ENCODE measurements at regions not wholly inside any gene's neighbourhood (a gene's known extent, or its start where the extent isn't known, plus 50 kb on each side); places are given as distances from the start of the nearest gene placed in this dataset.
A peak's percentile ranks its signal among the peaks of the same experiment; 100 is the strongest.
"Not testable (repeated sequence)": the region's sequence is repeated elsewhere in the genome, so short reads cannot be mapped to it uniquely, and the experiment has no call there.

GRCh38 chr4:20078644-20079043 is 173.1 kb upstream of the SLIT2 start:
- H3K27me3 Mint-ChIP-seq: no peaks in the 10 kb centered on the region
- intact Hi-C loops (cut with micrococcal nuclease): no loop called here
- no peak for DNase-seq
- no peaks in the 10 kb centered on the region for H3K36me3 Mint-ChIP-seq
- Histone ChIP-seq H3K27ac (ENCODE audit: low read depth, low read length) (no peak overlapping the region), H3K4me3 (ENCODE audit: low read length in 2 of 2) (no peak overlapping the region), H3K27me3 (ENCODE audit: insufficient read depth, low read length) (no peaks in the 10 kb centered on the region), H3K36me3 (ENCODE audit: insufficient read depth, low read length) (no peaks in the 10 kb centered on the region), H3K9me3 (ENCODE audit: control insufficient read depth in 1 of 2, low read length in 2 of 2) (no peaks in the 10 kb centered on the region), H3K4me1 (ENCODE audit: insufficient read depth, low read length) (no peaks in the 10 kb centered on the region)
- no peaks in the 10 kb centered on the region for H3K4me1 Mint-ChIP-seq
- peaks cover 0 to 13% (median 5%) of the 10 kb centered on the region in 8 donors for H3K9me3 Mint-ChIP-seq
- ChIA-PET POLR2A (ENCODE audit: partially characterized antibody) (no interaction called here), CTCF (ENCODE audit: partially characterized antibody) (no interaction called here)
- H3K27ac Mint-ChIP-seq: no peak overlapping the region
- H3K4me3 Mint-ChIP-seq: no peak overlapping the region

DNA sequence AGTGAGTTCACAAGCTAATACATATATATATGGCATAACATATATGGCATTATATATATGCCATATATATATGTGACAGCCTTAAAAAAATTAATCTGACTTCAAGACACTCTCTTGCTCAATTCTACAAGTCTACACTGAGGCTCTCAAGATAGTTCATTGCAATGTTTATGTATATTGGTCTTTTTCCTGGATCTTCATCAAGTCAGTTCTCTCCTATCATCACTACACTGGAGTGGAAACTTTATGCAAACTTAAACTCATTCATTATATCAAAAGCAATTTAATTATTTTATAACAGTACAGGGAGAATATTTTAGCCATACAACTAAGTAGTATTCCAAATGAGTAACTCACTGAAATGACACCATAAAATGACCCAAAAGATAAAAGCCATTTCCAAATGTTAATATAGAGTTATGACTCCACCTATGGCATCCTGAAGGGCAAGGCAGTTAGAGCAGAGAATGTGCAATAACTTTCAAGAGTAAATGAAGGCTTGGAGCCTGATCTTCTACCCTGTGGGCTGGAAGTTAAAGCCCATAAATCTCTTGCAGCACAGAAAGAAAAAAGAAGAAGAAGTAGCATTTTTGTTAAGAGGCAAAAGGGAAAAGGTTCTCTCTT is 176.3 kb upstream of the SLIT2 start:
- no peaks in the 10 kb centered on the region for H3K9me3 ChIP-seq (ENCODE audit: control insufficient read depth in 1 of 2, low read length in 2 of 2)
- Mint-ChIP-seq H3K4me3 (no peak overlapping the region), H3K9me3 (peaks cover 0 to 7% (median 3%) of the 10 kb centered on the region in 8 donors), H3K27ac (no peak overlapping the region), H3K27me3 (no peaks in the 10 kb centered on the region), H3K36me3 (no peaks in the 10 kb centered on the region), H3K4me1 (no peaks in the 10 kb centered on the region)
- POLR2A ChIA-PET (ENCODE audit: partially characterized antibody): no interaction called here
- DNase-seq: no peak
- intact Hi-C loops (cut with micrococcal nuclease): no loop called here
- H3K27me3 ChIP-seq (ENCODE audit: insufficient read depth, low read length): no peaks in the 10 kb centered on the region
- no peak overlapping the region for H3K27ac ChIP-seq (ENCODE audit: low read depth, low read length)
- H3K36me3 ChIP-seq (ENCODE audit: insufficient read depth, low read length): no peaks in the 10 kb centered on the region
- CTCF ChIA-PET (ENCODE audit: partially characterized antibody): no interaction called here
- H3K4me3 ChIP-seq (ENCODE audit: low read length in 2 of 2): no peak overlapping the region
- H3K4me1 ChIP-seq (ENCODE audit: insufficient read depth, low read length): no peaks in the 10 kb centered on the region

- no peaks in the 10 kb centered on the region for H3K36me3 ChIP-seq (ENCODE audit: insufficient read depth, low read length)
- no peak overlapping the region for H3K27ac ChIP-seq (ENCODE audit: low read depth, low read length)
- H3K27me3 Mint-ChIP-seq: no peaks in the 10 kb centered on the region
- no peak overlapping the region for H3K27ac Mint-ChIP-seq
- H3K4me3 Mint-ChIP-seq: no peak overlapping the region
- no peaks in the 10 kb centered on the region for H3K36me3 Mint-ChIP-seq
- ChIA-PET POLR2A (ENCODE audit: partially characterized antibody) (no interaction called here), CTCF (ENCODE audit: partially characterized antibody) (no interaction called here)
- H3K4me1 ChIP-seq (ENCODE audit: insufficient read depth, low read length): no peaks in the 10 kb centered on the region
- no peaks in the 10 kb centered on the region for H3K9me3 ChIP-seq (ENCODE audit: control insufficient read depth in 1 of 2, low read length in 2 of 2)
- no peak overlapping the region for H3K4me3 ChIP-seq (ENCODE audit: low read length in 2 of 2)
- H3K4me1 Mint-ChIP-seq: no peaks in the 10 kb centered on the region
- intact Hi-C loops (cut with micrococcal nuclease): no loop called here
- no peaks in the 10 kb centered on the region for H3K27me3 ChIP-seq (ENCODE audit: insufficient read depth, low read length)
- H3K9me3 Mint-ChIP-seq: peaks cover 2 to 7% (median 4%) of the 10 kb centered on the region in 8 donors
- no peak for DNase-seq
These were observed 177.3 kb upstream of the SLIT2 start for GRCh38 chr4:20074450-20074849.

GRCh38 chr4:20065952-20066351 is 185.8 kb upstream of the SLIT2 start:
- no peaks in the 10 kb centered on the region for H3K27me3 Mint-ChIP-seq
- ChIA-PET POLR2A (ENCODE audit: partially characterized antibody) (no interaction called here), CTCF (ENCODE audit: partially characterized antibody) (no interaction called here)
- H3K4me3 ChIP-seq (ENCODE audit: low read length in 2 of 2): no peak overlapping the region
- no peaks in the 10 kb centered on the region for H3K4me1 ChIP-seq (ENCODE audit: insufficient read depth, low read length)
- no peak for DNase-seq
- H3K36me3 Mint-ChIP-seq: no peaks in the 10 kb centered on the region
- no peaks in the 10 kb centered on the region for H3K27me3 ChIP-seq (ENCODE audit: insufficient read depth, low read length)
- H3K9me3 ChIP-seq (ENCODE audit: control insufficient read depth in 1 of 2, low read length in 2 of 2): no peaks in the 10 kb centered on the region
- intact Hi-C loops (cut with micrococcal nuclease): no loop called here
- no peak overlapping the region for H3K27ac Mint-ChIP-seq
- H3K27ac ChIP-seq (ENCODE audit: low read depth, low read length): no peak overlapping the region
- H3K4me3 Mint-ChIP-seq: no peak overlapping the region
- H3K9me3 Mint-ChIP-seq: peaks cover 2 to 18% (median 9%) of the 10 kb centered on the region in 8 donors
- no peaks in the 10 kb centered on the region for H3K4me1 Mint-ChIP-seq
- no peaks in the 10 kb centered on the region for H3K36me3 ChIP-seq (ENCODE audit: insufficient read depth, low read length)

GRCh38 chr4:20062857-20063256 is 188.8 kb upstream of the SLIT2 start:
- H3K9me3 ChIP-seq (ENCODE audit: control insufficient read depth in 1 of 2, low read length in 2 of 2); H3K27ac ChIP-seq (ENCODE audit: low read depth, low read length); intact Hi-C loops (cut with micrococcal nuclease); H3K4me1 ChIP-seq (ENCODE audit: insufficient read depth, low read length); H3K27me3 Mint-ChIP-seq; H3K4me1 Mint-ChIP-seq; POLR2A ChIA-PET (ENCODE audit: partially characterized antibody); H3K36me3 Mint-ChIP-seq; CTCF ChIA-PET (ENCODE audit: partially characterized antibody); H3K4me3 ChIP-seq (ENCODE audit: low read length in 2 of 2); H3K4me3 Mint-ChIP-seq; H3K27ac Mint-ChIP-seq; DNase-seq; H3K36me3 ChIP-seq (ENCODE audit: insufficient read depth, low read length); H3K27me3 ChIP-seq (ENCODE audit: insufficient read depth, low read length): not testable (repeated sequence)
- peaks cover 2 to 25% (median 11%) of the 10 kb centered on the region in 8 donors for H3K9me3 Mint-ChIP-seq

DNA sequence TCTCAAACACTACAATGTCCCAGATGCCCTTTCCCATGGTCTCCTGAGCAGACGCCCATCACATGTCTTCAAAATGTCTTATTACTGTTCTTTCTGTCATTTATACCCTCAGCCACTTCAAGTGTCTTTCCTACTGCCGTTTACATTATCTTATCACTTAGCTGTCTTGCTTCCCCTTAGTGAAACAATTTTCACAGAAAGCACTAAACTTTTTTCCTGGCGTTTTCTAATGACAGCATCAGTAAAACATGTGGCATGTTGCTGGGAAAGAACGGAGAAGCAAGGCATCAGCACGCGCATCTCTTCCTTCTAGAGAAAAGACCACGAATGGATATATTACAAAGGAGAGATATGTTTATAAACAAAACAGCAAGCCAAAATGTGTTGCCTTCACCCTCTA is 189.7 kb upstream of the SLIT2 start:
- no peaks in the 10 kb centered on the region for H3K36me3 ChIP-seq (ENCODE audit: insufficient read depth, low read length)
- POLR2A ChIA-PET (ENCODE audit: partially characterized antibody): no interaction called here
- H3K27me3 ChIP-seq (ENCODE audit: insufficient read depth, low read length): no peaks in the 10 kb centered on the region
- no peak overlapping the region for H3K27ac ChIP-seq (ENCODE audit: low read depth, low read length)
- no peak overlapping the region for H3K27ac Mint-ChIP-seq
- H3K4me1 Mint-ChIP-seq: no peaks in the 10 kb centered on the region
- peaks cover 2 to 27% (median 11%) of the 10 kb centered on the region in 8 donors for H3K9me3 Mint-ChIP-seq
- CTCF ChIA-PET (ENCODE audit: partially characterized antibody): no interaction called here
- H3K27me3 Mint-ChIP-seq: no peaks in the 10 kb centered on the region
- no peaks in the 10 kb centered on the region for H3K36me3 Mint-ChIP-seq
- no peak for DNase-seq
- H3K9me3 ChIP-seq (ENCODE audit: control insufficient read depth in 1 of 2, low read length in 2 of 2): no peaks in the 10 kb centered on the region
- no peak overlapping the region for H3K4me3 ChIP-seq (ENCODE audit: low read length in 2 of 2)
- intact Hi-C loops (cut with micrococcal nuclease): no loop called here
- no peak overlapping the region for H3K4me3 Mint-ChIP-seq
- H3K4me1 ChIP-seq (ENCODE audit: insufficient read depth, low read length): no peaks in the 10 kb centered on the region

GRCh38 chr4:20050768-20051167 is 200.9 kb upstream of the SLIT2 start:
- DNase-seq: no peak
- Mint-ChIP-seq H3K36me3 (no peaks in the 10 kb centered on the region), H3K27ac (peak overlapping the region in 1 of 7 donors; percentile 18), H3K27me3 (no peaks in the 10 kb centered on the region), H3K9me3 (peaks cover 3 to 23% (median 9%) of the 10 kb centered on the region in 8 donors), H3K4me1 (no peaks in the 10 kb centered on the region), H3K4me3 (no peak overlapping the region)
- POLR2A ChIA-PET (ENCODE audit: partially characterized antibody): no interaction called here
- no peaks in the 10 kb centered on the region for H3K36me3 ChIP-seq (ENCODE audit: insufficient read depth, low read length)
- H3K27me3 ChIP-seq (ENCODE audit: insufficient read depth, low read length): no peaks in the 10 kb centered on the region
- no peak overlapping the region for H3K4me3 ChIP-seq (ENCODE audit: low read length in 2 of 2)
- no peak overlapping the region for H3K27ac ChIP-seq (ENCODE audit: low read depth, low read length)
- intact Hi-C loops (cut with micrococcal nuclease): no loop called here
- CTCF ChIA-PET (ENCODE audit: partially characterized antibody): no interaction called here
- no peaks in the 10 kb centered on the region for H3K4me1 ChIP-seq (ENCODE audit: insufficient read depth, low read length)
- H3K9me3 ChIP-seq (ENCODE audit: control insufficient read depth in 1 of 2, low read length in 2 of 2): no peaks in the 10 kb centered on the region

DNA sequence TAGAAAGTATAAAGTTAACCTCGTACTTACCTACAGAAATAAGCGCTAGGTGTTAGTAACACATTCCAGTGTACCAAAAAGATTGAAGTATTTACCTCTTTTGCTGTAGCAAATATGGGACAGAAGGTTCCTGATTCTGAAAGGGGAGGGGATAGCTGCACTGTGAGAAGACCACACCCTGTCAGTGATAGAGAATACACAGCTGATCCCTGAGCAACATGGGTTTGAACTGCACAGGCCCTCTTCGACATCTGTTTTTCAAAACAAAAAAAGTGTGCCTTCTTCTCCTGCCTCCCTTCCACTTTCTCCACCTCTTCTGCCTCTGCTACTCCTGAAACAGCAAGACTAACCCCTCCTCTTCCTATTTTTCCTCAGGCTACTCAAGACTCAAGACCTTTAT is 201.8 kb upstream of the SLIT2 start:
- Mint-ChIP-seq H3K36me3 (no peaks in the 10 kb centered on the region), H3K27me3 (peaks cover 0 to 3% of the 10 kb centered on the region in 2 donors), H3K27ac (no peak overlapping the region), H3K9me3 (peaks cover 3 to 23% (median 10%) of the 10 kb centered on the region in 8 donors), H3K4me1 (no peaks in the 10 kb centered on the region), H3K4me3 (no peak overlapping the region)
- Histone ChIP-seq H3K4me3 (ENCODE audit: low read length in 2 of 2) (no peak overlapping the region), H3K27me3 (ENCODE audit: insufficient read depth, low read length) (no peaks in the 10 kb centered on the region), H3K36me3 (ENCODE audit: insufficient read depth, low read length) (no peaks in the 10 kb centered on the region), H3K9me3 (ENCODE audit: control insufficient read depth in 1 of 2, low read length in 2 of 2) (no peaks in the 10 kb centered on the region), H3K4me1 (ENCODE audit: insufficient read depth, low read length) (no peaks in the 10 kb centered on the region), H3K27ac (ENCODE audit: low read depth, low read length) (no peak overlapping the region)
- ChIA-PET POLR2A (ENCODE audit: partially characterized antibody) (no interaction called here), CTCF (ENCODE audit: partially characterized antibody) (no interaction called here)
- DNase-seq: no peak
- intact Hi-C loops (cut with micrococcal nuclease): no loop called here

Data from CD4-positive, alpha-beta memory T cell (primary cell).